DND-41 (cell line): ENCODE measurements at regions not wholly inside any gene's neighbourhood (a gene's known extent, or its start where the extent isn't known, plus 50 kb on each side); places are given as distances from the start of the nearest gene placed in this dataset.

Experiments
- ATAC-seq: fragments of 200-7000 bp; cut with Tn5 transposase; 3 replicates; pipeline ENCODE4 v1.9.1; 2021; ENCODE audit warnings: low read depth; ENCODE audit not compliant: insufficient read depth
- DNase-seq: peaks from one replicate; pipeline ENCODE4 v3.0.0-alpha.2; 2020
- H2AFZ ChIP-seq: 2 replicates; pipeline ENCODE4 v1.6.0; 2012; ENCODE audit warnings: low read depth, low read length
- H3K27ac ChIP-seq: 2 replicates; pipeline ENCODE4 v1.5.1; 2012; ENCODE audit warnings: low read length, inconsistent platforms
- H3K27me3 ChIP-seq: fragments of 200-600 bp; sonication (generic); 2 replicates; pipeline ENCODE4 v1.6.0; 2012; ENCODE audit warnings: low read length, mild to moderate bottlenecking, inconsistent platforms; ENCODE audit not compliant: insufficient read depth, poor library complexity
- H3K36me3 ChIP-seq: 2 replicates; pipeline ENCODE4 v1.5.1; 2012; ENCODE audit warnings: low read length, inconsistent platforms; ENCODE audit not compliant: insufficient read depth
- H3K4me1 ChIP-seq: 2 replicates; pipeline ENCODE4 v1.5.1; 2012; ENCODE audit warnings: mild to moderate bottlenecking, low read length; ENCODE audit not compliant: insufficient read depth
- H3K4me2 ChIP-seq: 2 replicates; pipeline ENCODE4 v1.6.0; 2012; ENCODE audit warnings: mild to moderate bottlenecking, moderate library complexity, low read length, inconsistent platforms; ENCODE audit not compliant: insufficient read depth
- H3K4me3 ChIP-seq, 2 experiments: fragments of 200-600 bp in 1 of 2; shearing (Covaris generic) in 1 of 2; 2 replicates each; pipeline ENCODE4 v1.5.1; 2012 to 2016; ENCODE audit warnings: inconsistent platforms in 2 of 2, low read length in 2 of 2, mild to moderate bottlenecking in 2 of 2, low read depth in 1 of 2, moderate library complexity in 1 of 2
- H3K79me2 ChIP-seq: 2 replicates; pipeline ENCODE4 v1.6.0; 2012; ENCODE audit warnings: low read length, inconsistent platforms; ENCODE audit not compliant: insufficient read depth
- H3K9ac ChIP-seq: 2 replicates; pipeline ENCODE4 v1.6.0; 2012; ENCODE audit warnings: low read depth, mild to moderate bottlenecking, inconsistent platforms, low read length, moderate library complexity
- H3K9me3 ChIP-seq: 2 replicates; pipeline ENCODE4 v1.5.1; 2012; ENCODE audit warnings: low read length, moderate library complexity, mild to moderate bottlenecking, inconsistent platforms; ENCODE audit not compliant: insufficient read depth, severe bottlenecking
- H4K20me1 ChIP-seq: 2 replicates; pipeline ENCODE4 v1.6.0; 2012; ENCODE audit warnings: low read length; ENCODE audit not compliant: insufficient read depth
- CTCF ChIP-seq: IDR thresholded peaks from 2 replicates; pipeline ENCODE4 v1.5.1; 2012; ENCODE audit warnings: borderline replicate concordance, low read length, moderate library complexity, mild to moderate bottlenecking; ENCODE audit not compliant: poor library complexity, severe bottlenecking; ENCODE audit errors: extremely low read depth
- EZH2 ChIP-seq: IDR thresholded peaks from 3 replicates; pipeline ENCODE4 v1.6.1; 2012; ENCODE audit warnings: borderline replicate concordance, low read depth, mild to moderate bottlenecking, moderate library complexity, low read length, inconsistent platforms; ENCODE audit not compliant: severe bottlenecking

GRCh38 chr2:7269106-7269643 is 352.0 kb downstream of the RNF144A start:
- Histone ChIP-seq H4K20me1 (no peaks in the 10 kb centered on the region), H3K9ac (no peak overlapping the region), H3K9me3 (no peaks in the 10 kb centered on the region), H2AFZ (no peak overlapping the region), H3K27me3 (no peaks in the 10 kb centered on the region), H3K79me2 (no peaks in the 10 kb centered on the region), H3K36me3 (no peaks in the 10 kb centered on the region), H3K4me1 (no peaks in the 10 kb centered on the region), H3K4me3 (no peak overlapping the region), H3K27ac (no peak overlapping the region), H3K4me2 (no peak overlapping the region)
- ATAC-seq: no peak
- DNase-seq: no peak
- TF ChIP-seq CTCF (no peak), EZH2 (no peak)

- H3K9ac ChIP-seq: no peak overlapping the region
- no peaks in the 10 kb centered on the region for H4K20me1 ChIP-seq
- H3K4me1 ChIP-seq: no peaks in the 10 kb centered on the region
- TF ChIP-seq EZH2: no peak
- no peak for TF ChIP-seq CTCF
- ATAC-seq (no peak), DNase-seq (no peak)
- H2AFZ ChIP-seq: no peak overlapping the region
- H3K36me3 ChIP-seq: no peaks in the 10 kb centered on the region
- H3K4me3 ChIP-seq: no peak overlapping the region
- H3K79me2 ChIP-seq: no peaks in the 10 kb centered on the region
- H3K27me3 ChIP-seq: no peaks in the 10 kb centered on the region
- no peak overlapping the region for H3K27ac ChIP-seq
- H3K4me2 ChIP-seq: no peak overlapping the region
- H3K9me3 ChIP-seq: no peaks in the 10 kb centered on the region
Measured at GRCh38 chr2:7270011-7270431, 352.8 kb downstream of the RNF144A start.

- H3K36me3 ChIP-seq: no peaks in the 10 kb centered on the region
- ATAC-seq (no peak), DNase-seq (no peak)
- TF ChIP-seq CTCF: no peak
- TF ChIP-seq EZH2: no peak
- H3K4me1 ChIP-seq: no peaks in the 10 kb centered on the region
- H3K79me2 ChIP-seq: no peaks in the 10 kb centered on the region
- no peak overlapping the region for H3K4me3 ChIP-seq
- no peak overlapping the region for H3K9ac ChIP-seq
- no peaks in the 10 kb centered on the region for H3K27me3 ChIP-seq
- no peaks in the 10 kb centered on the region for H3K9me3 ChIP-seq
- H4K20me1 ChIP-seq: no peaks in the 10 kb centered on the region
- no peak overlapping the region for H2AFZ ChIP-seq
- no peak overlapping the region for H3K27ac ChIP-seq
- no peak overlapping the region for H3K4me2 ChIP-seq
Measured at GRCh38 chr2:7272210-7272609, 355.0 kb downstream of the RNF144A start.

GRCh38 chr2:7278984-7279383 is 361.8 kb downstream of the RNF144A start:
- Histone ChIP-seq H3K36me3 (no peaks in the 10 kb centered on the region), H4K20me1 (no peaks in the 10 kb centered on the region), H2AFZ (no peak overlapping the region), H3K27me3 (no peaks in the 10 kb centered on the region), H3K4me2 (no peak overlapping the region), H3K79me2 (no peaks in the 10 kb centered on the region), H3K9ac (no peak overlapping the region), H3K4me1 (no peaks in the 10 kb centered on the region), H3K9me3 (no peaks in the 10 kb centered on the region), H3K27ac (no peak overlapping the region), H3K4me3 (no peak overlapping the region)
- DNase-seq (no peak), ATAC-seq (no peak)
- no peak for TF ChIP-seq EZH2
